Trophoblast cell (in vitro differentiated cells and primary cell): ENCODE measurements at regions not wholly inside any gene's neighbourhood (a gene's known extent, or its start where the extent isn't known, plus 50 kb on each side); places are given as distances from the start of the nearest gene placed in this dataset.
A peak's percentile ranks its signal among the peaks of the same experiment; 100 is the strongest.

ENCODE experiments used
- DNase-seq, 2 donors: peaks; one replicate each; pipeline ENCODE4 v3.0.0-alpha.2; 2016
- H2AFZ ChIP-seq: 2 replicates; pipeline ENCODE4 v1.6.1; 2013; ENCODE audit warnings: low read length, moderate library complexity, mild to moderate bottlenecking; ENCODE audit not compliant: insufficient read depth, poor library complexity
- H2AK5ac ChIP-seq: 2 replicates; pipeline ENCODE4 v1.6.1; 2013; ENCODE audit warnings: mild to moderate bottlenecking, low read length
- H2BK120ac ChIP-seq: 2 replicates; pipeline ENCODE4 v1.6.1; 2013; ENCODE audit warnings: low read length, mild to moderate bottlenecking, moderate library complexity; ENCODE audit not compliant: insufficient read depth, poor library complexity
- H2BK12ac ChIP-seq: 2 replicates; pipeline ENCODE4 v1.6.1; 2013; ENCODE audit warnings: mild to moderate bottlenecking, low read length, moderate library complexity
- H2BK5ac ChIP-seq: 2 replicates; pipeline ENCODE4 v1.6.1; 2013; ENCODE audit warnings: low read length, low read depth, moderate library complexity, mild to moderate bottlenecking; ENCODE audit not compliant: poor library complexity
- H3K14ac ChIP-seq: 2 replicates; pipeline ENCODE4 v1.6.1; 2013; ENCODE audit warnings: mild to moderate bottlenecking, low read length
- H3K18ac ChIP-seq: 2 replicates; pipeline ENCODE4 v1.6.1; 2013; ENCODE audit warnings: mild to moderate bottlenecking, low read length
- H3K23ac ChIP-seq: 2 replicates; pipeline ENCODE4 v1.6.1; 2013; ENCODE audit warnings: low read length
- H3K27ac ChIP-seq: 2 replicates; pipeline ENCODE4 v1.5.1; 2013; ENCODE audit warnings: low read depth, mild to moderate bottlenecking, inconsistent platforms, low read length, moderate library complexity
- H3K27me3 ChIP-seq: 2 replicates; pipeline ENCODE4 v1.6.1; 2013; ENCODE audit warnings: inconsistent platforms, mild to moderate bottlenecking, low read length, moderate library complexity; ENCODE audit not compliant: insufficient read depth
- H3K36me3 ChIP-seq, 2 experiments: 1 replicate in 1 of 2; 2 replicates in 1 of 2; pipeline ENCODE4 v1.6.1; 2013; ENCODE audit warnings: low read length in 2 of 2, mild to moderate bottlenecking in 2 of 2, moderate library complexity in 1 of 2; ENCODE audit not compliant: insufficient read depth in 2 of 2, control insufficient read depth in 1 of 2
- H3K4ac ChIP-seq: 2 replicates; pipeline ENCODE4 v1.6.1; 2013; ENCODE audit warnings: low read depth, mild to moderate bottlenecking, low read length, moderate library complexity
- H3K4me1 ChIP-seq, 2 experiments: 1 replicate in 1 of 2; 2 replicates in 1 of 2; pipeline ENCODE4 v1.6.1; 2013; ENCODE audit warnings: low read length in 2 of 2, mild to moderate bottlenecking in 2 of 2, moderate library complexity in 1 of 2; ENCODE audit not compliant: insufficient read depth in 2 of 2, control insufficient read depth in 1 of 2
- H3K4me2 ChIP-seq: 2 replicates; pipeline ENCODE4 v1.6.1; 2013; ENCODE audit warnings: inconsistent platforms, mild to moderate bottlenecking, low read length, moderate library complexity
- H3K4me3 ChIP-seq: 2 replicates; pipeline ENCODE4 v1.5.1; 2013; ENCODE audit warnings: mild to moderate bottlenecking, low read depth, low read length, inconsistent platforms
- H3K79me1 ChIP-seq: one replicate; pipeline ENCODE4 v1.6.1; 2013; ENCODE audit warnings: low read length
- H3K79me2 ChIP-seq: 2 replicates; pipeline ENCODE4 v1.6.1; 2013; ENCODE audit warnings: low read length, mild to moderate bottlenecking; ENCODE audit not compliant: control insufficient read depth, insufficient read depth, poor library complexity
- H3K9ac ChIP-seq: 2 replicates; pipeline ENCODE4 v1.6.1; 2013; ENCODE audit warnings: mild to moderate bottlenecking, low read length
- H3K9me3 ChIP-seq: 2 replicates; pipeline ENCODE4 v1.6.1; 2013; ENCODE audit warnings: low read depth, mild to moderate bottlenecking, control low read depth, inconsistent platforms, low read length; ENCODE audit not compliant: insufficient read depth
- H4K12ac ChIP-seq: 2 replicates; pipeline ENCODE4 v1.6.1; 2013; ENCODE audit warnings: low read depth, mild to moderate bottlenecking, low read length, moderate library complexity
- H4K8ac ChIP-seq: 2 replicates; pipeline ENCODE4 v1.6.1; 2013; ENCODE audit warnings: low read depth, mild to moderate bottlenecking, low read length, moderate library complexity
- H4K91ac ChIP-seq: one replicate; pipeline ENCODE4 v1.6.1; 2013; ENCODE audit warnings: low read depth, mild to moderate bottlenecking, low read length, moderate library complexity
- WGBS: extraction: QIAGEN DNeasy Blood & Tissue Kit; methylation state at CpG from one replicate; pipeline ENCODE4 v1.1.7; 2013; ENCODE audit warnings: missing lambda C conversion rate; ENCODE audit not compliant: insufficient read length, insufficient coverage; ENCODE audit errors: extremely low coverage; 5-methylcytosine and 5-hydroxymethylcytosine counted together

DNA sequence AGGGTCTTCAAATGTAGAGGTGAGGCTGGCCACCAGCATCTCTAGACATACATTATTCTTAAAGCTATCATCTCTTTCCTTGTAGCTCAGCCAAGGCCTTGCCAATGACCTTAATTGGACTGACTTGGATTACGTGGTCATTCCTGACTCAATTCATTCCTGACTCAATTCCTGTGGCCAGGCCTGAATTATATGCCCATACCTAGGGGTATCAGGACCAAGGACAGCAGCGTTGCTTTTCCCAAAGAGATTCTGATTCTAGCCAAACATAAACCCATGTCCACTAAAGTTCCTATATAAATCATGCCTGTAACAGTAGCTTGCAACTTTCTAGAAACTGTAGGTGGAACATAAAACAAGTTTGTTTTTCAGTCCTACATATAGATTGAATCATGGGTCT, 231.7 kb downstream of the ARL6IP6 start:
- Histone ChIP-seq H3K18ac (no peak overlapping the region), H2BK12ac (no peak overlapping the region), H3K4ac (no peak overlapping the region), H2AFZ (no peak overlapping the region), H2AK5ac (no peak overlapping the region), H3K14ac (no peak overlapping the region), H3K27ac (no peak overlapping the region), H4K91ac (no peak overlapping the region), H3K4me1 (no peaks in the 10 kb centered on the region), H3K9ac (no peak overlapping the region), H3K9me3 (no peaks in the 10 kb centered on the region), H4K8ac (no peak overlapping the region), H3K4me3 (no peak overlapping the region), H3K79me1 (no peaks in the 10 kb centered on the region), H3K27me3 (no peaks in the 10 kb centered on the region), H4K12ac (no peak overlapping the region), H2BK5ac (no peak overlapping the region), H3K36me3 (no peaks in the 10 kb centered on the region), H3K23ac (no peak overlapping the region), H2BK120ac (no peak overlapping the region), H3K79me2 (no peaks in the 10 kb centered on the region), H3K4me2 (no peak overlapping the region)
- no CpG with 5 or more reads among the region's 2 CpGs for WGBS
- DNase-seq, result peak; percentile 22 to 61

DNA sequence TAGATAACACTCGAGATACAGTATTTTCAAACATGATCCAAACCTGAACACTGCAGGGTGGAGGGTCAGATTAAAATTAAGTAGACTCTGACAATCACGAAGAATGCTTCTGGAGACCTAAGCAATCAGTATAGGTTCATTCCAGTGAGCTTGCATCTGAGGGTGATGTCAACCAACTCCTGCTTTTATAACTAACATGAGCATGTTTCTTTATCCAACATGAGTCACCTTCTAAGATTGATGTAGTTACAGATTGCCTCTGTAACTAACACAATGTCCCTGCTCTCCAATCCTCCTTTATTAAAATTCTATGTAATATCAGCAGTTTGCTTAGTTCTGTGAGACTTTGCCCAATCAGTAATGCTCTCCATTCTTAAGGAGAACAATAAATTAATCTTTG, 225.7 kb downstream of the ARL6IP6 start:
- Histone ChIP-seq H3K4me1 (no peaks in the 10 kb centered on the region), H4K8ac (no peak overlapping the region), H3K4ac (no peak overlapping the region), H2BK5ac (no peak overlapping the region), H2AFZ (no peak overlapping the region), H2BK120ac (no peak overlapping the region), H2BK12ac (no peak overlapping the region), H3K36me3 (no peaks in the 10 kb centered on the region), H3K27me3 (no peaks in the 10 kb centered on the region), H3K4me2 (no peak overlapping the region), H4K12ac (no peak overlapping the region), H3K9me3 (no peaks in the 10 kb centered on the region), H3K18ac (no peak overlapping the region), H2AK5ac (no peak overlapping the region), H3K23ac (no peak overlapping the region), H4K91ac (no peak overlapping the region), H3K79me1 (no peaks in the 10 kb centered on the region), H3K9ac (no peak overlapping the region), H3K79me2 (no peaks in the 10 kb centered on the region), H3K27ac (no peak overlapping the region), H3K4me3 (no peak overlapping the region), H3K14ac (no peak overlapping the region)
- no peak for DNase-seq
- WGBS, result no CpG with 5 or more reads among the region's 2 CpGs

DNA sequence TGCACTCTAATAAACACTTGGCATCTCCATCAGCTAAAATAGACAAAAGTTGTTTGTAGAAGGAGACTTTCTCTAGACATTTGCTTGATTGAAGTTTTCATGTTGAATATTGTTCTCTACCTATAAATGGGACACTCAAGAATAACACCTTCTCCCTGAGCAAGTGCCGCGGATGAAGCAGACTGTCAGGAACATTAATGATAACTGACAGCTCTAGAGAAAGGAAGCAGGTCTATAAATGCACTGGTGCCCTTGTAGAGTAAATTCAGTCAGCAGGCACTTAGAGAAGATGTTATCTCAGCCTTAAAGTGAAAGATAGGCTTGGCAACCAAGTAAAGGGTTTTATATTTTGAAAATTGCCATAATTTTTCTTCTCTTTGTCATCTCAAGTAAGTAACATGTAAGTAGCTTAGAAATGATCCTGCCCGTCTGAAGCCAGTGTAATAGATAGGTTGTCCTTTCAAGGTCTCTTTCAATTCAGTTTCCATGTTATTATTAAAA, 224.6 kb downstream of the ARL6IP6 start:
- no peak overlapping the region for H3K4me3 ChIP-seq
- no peak overlapping the region for H2BK12ac ChIP-seq
- no peaks in the 10 kb centered on the region for H3K79me1 ChIP-seq
- no CpG with 5 or more reads among the region's 3 CpGs for WGBS
- no peaks in the 10 kb centered on the region for H3K27me3 ChIP-seq
- no peak overlapping the region for H3K9ac ChIP-seq
- H3K4me1 ChIP-seq, result no peaks in the 10 kb centered on the region
- no peak overlapping the region for H3K4me2 ChIP-seq
- DNase-seq, result no peak
- H3K14ac ChIP-seq, result no peak overlapping the region
- H4K91ac ChIP-seq, result no peak overlapping the region
- H3K18ac ChIP-seq, result no peak overlapping the region
- H3K23ac ChIP-seq, result no peak overlapping the region
- H2AFZ ChIP-seq, result no peak overlapping the region
- H2BK120ac ChIP-seq, result no peak overlapping the region
- H3K27ac ChIP-seq, result no peak overlapping the region
- H3K79me2 ChIP-seq, result no peaks in the 10 kb centered on the region
- no peak overlapping the region for H4K12ac ChIP-seq
- H2BK5ac ChIP-seq, result no peak overlapping the region
- H3K36me3 ChIP-seq, result no peaks in the 10 kb centered on the region
- H2AK5ac ChIP-seq, result no peak overlapping the region
- no peak overlapping the region for H3K4ac ChIP-seq
- H3K9me3 ChIP-seq, result no peaks in the 10 kb centered on the region
- H4K8ac ChIP-seq, result no peak overlapping the region

DNA sequence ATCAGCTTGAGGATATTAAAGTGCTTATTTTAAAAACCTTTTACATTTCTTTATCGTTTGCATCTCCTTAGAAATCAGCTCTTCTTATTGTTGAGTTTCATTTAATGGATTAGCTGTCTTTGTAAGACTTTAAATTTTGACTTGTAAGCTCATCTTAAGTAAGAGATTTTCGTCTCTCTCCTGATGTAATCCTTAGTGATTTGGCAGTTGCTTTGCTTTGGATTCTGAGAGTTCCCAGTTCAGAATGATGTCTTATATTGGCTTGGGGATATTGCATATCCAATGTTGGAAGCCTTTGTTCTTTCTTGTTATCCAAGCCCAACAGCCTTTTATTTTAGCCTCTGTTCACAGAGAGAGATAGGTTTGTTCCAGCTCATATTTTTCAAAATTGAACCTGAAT, 212.1 kb downstream of the ARL6IP6 start:
- Histone ChIP-seq H3K79me1 (no peaks in the 10 kb centered on the region), H2BK120ac (no peak overlapping the region), H3K14ac (no peak overlapping the region), H3K4me1 (no peaks in the 10 kb centered on the region), H2AFZ (no peak overlapping the region), H3K4ac (no peak overlapping the region), H3K9me3 (no peaks in the 10 kb centered on the region), H4K91ac (no peak overlapping the region), H3K18ac (no peak overlapping the region), H3K27ac (no peak overlapping the region), H3K36me3 (no peaks in the 10 kb centered on the region), H4K8ac (no peak overlapping the region), H3K79me2 (no peaks in the 10 kb centered on the region), H2BK5ac (no peak overlapping the region), H3K27me3 (no peaks in the 10 kb centered on the region), H4K12ac (no peak overlapping the region), H2BK12ac (no peak overlapping the region), H3K9ac (no peak overlapping the region), H3K4me2 (no peak overlapping the region), H3K23ac (no peak overlapping the region), H2AK5ac (no peak overlapping the region), H3K4me3 (no peak overlapping the region)
- no peak for DNase-seq
- WGBS, result no CpG with 5 or more reads among the region's 2 CpGs
